ENCODE measurements at regions not wholly inside any gene's neighbourhood (a gene's known extent, or its start where the extent isn't known, plus 50 kb on each side); places are given as distances from the start of the nearest gene placed in this dataset.

GRCh38 chr5:5633579-5633978, 211.1 kb downstream of the ICE1 start:
- TF ChIP-seq, protein P1, sequence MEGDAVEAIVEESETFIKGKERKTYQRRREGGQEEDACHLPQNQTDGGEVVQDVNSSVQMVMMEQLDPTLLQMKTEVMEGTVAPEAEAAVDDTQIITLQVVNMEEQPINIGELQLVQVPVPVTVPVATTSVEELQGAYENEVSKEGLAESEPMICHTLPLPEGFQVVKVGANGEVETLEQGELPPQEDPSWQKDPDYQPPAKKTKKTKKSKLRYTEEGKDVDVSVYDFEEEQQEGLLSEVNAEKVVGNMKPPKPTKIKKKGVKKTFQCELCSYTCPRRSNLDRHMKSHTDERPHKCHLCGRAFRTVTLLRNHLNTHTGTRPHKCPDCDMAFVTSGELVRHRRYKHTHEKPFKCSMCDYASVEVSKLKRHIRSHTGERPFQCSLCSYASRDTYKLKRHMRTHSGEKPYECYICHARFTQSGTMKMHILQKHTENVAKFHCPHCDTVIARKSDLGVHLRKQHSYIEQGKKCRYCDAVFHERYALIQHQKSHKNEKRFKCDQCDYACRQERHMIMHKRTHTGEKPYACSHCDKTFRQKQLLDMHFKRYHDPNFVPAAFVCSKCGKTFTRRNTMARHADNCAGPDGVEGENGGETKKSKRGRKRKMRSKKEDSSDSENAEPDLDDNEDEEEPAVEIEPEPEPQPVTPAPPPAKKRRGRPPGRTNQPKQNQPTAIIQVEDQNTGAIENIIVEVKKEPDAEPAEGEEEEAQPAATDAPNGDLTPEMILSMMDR (conservative IDR thresholded peaks at IDR 0.05; ENCODE audit: low read depth, low read length) = 0 out of 2 replicates have a peak, but pooled peaks have one; percentile 24
- TF ChIP-seq EZH2 (IDR thresholded peaks at IDR 0.05; ENCODE audit: low read length, unreplicated experiment) (no peak), EZH2phosphoT487 (IDR thresholded peaks at IDR 0.05; ENCODE audit: borderline replicate concordance, low read length) (no peak)

All from PC-3 (cell line).